GM19395 (cell line): ENCODE measurements at regions not wholly inside any gene's neighbourhood (a gene's known extent, or its start where the extent isn't known, plus 50 kb on each side); places are given as distances from the start of the nearest gene placed in this dataset.
A peak's percentile ranks its signal among the peaks of the same experiment; 100 is the strongest.
"Not testable (repeated sequence)": the region's sequence is repeated elsewhere in the genome, so short reads cannot be mapped to it uniquely, and the experiment has no call there.

Experiments
- ATAC-seq: cut with Tn5 transposase; IDR thresholded peaks from one replicate; pipeline ENCODE4 v1.9.1; 2021; ENCODE audit warnings: mild to moderate bottlenecking, moderate library complexity; ENCODE audit not compliant: unreplicated experiment

GRCh38 chr4:26204249-26204825 lies 116.5 kb upstream of the RBPJ start:
- ATAC-seq = no peak

DNA sequence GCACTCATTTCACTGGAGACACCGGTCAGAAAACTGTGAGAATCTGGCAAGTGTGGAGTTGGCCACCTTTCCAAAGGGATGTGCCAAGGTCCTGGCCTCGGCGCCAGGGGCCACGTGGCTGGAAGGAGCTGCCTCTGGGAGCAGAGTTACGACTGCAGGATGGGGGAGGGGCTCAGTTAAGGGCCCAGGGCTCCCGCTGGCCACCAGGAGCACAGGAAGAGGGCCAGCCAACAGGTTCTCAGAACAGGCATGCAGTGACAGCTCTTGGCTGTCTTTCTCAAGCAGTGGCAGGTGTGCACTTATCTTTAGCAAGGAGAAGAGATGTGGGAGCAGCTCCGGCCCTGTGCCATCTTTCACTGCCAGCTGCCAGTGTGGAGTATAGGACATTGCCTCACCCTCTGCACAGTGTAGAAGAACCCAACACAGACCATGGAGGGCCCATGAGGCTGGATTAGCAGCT lies 115.9 kb upstream of the RBPJ start:
- no peak for ATAC-seq

DNA sequence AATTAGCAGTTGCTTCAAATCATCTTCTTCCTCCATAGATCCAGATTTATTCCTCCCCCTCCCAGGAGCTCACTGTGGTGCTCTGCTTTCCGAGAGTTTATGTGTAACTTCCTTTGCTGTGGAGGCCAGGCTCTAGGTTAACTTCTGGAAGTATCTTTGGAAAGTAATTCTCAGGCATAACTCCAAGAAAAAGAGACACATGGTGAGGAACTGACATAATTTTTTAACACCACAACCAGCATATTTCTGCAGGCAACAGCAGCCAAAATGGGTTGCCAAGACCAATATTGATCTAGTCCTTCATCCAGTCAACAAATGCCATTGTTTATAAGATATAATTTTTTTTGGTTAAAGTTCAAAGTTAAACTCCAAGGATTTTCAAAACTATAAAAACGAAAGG lies 114.5 kb upstream of the RBPJ start:
- no peak for ATAC-seq

DNA sequence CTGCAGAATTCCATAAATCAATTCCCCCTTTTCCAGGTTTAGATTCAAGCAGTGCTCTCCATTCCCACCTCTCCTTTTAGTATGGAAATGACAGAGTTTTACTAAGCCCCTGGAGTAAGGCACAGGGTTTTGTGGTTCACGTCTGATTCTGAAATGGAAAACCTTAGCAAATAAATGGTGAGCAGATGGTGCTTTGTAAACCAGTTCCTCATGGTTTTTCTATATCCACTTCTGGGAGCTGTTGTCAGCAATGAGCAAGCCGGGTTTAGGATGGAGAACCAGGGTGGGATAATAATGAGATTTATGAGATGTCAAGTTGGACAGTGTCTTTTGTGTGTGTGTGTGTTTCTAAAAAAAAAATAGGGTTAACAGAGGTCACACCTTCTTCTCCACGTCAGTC lies 113.8 kb upstream of the RBPJ start:
- ATAC-seq = no peak

DNA sequence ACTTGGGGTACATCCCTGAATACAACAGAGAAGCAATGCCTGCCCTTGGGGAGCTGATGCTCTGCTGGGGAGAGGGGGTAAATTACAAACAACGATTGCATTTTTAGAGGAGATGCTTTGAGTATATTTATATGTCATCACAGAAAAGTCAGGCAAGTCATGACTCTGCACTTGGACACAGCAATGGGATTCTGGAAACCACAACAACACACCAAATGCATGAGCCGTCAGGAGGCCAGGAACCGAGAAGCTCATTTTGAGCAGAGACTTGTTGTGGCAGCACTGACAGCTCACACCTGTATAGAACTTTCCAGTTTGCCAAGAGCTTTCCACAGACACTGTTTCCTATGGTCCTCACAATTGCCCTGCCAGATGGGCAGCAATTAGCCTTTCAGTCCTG lies 113.2 kb upstream of the RBPJ start:
- ATAC-seq = no peak

- ATAC-seq = no peak
Measured at GRCh38 chr4:26208237-26208994, 112.4 kb upstream of the RBPJ start.

- not testable (repeated sequence) for ATAC-seq
Measured at GRCh38 chr4:26209378-26209777, 111.4 kb upstream of the RBPJ start.

DNA sequence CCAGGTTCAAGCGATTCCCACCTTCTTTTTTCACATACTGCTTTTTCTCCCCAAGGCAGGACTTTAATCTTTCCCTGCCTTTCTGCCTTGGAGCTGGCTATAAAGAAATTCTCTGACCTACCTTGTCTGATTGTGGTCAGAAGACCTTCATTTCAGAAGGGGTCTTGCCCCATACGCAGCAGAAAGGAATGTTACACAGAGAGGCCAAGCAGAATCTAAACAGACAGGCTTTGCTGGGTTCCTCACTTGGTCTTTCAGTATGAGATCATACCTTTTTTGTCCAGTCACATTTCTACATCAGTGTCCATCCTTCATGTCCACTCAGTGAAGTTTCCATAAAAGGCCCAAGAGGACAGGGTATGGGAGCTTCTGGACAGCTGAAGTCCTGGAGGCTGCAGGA lies 108.3 kb upstream of the RBPJ start:
- no peak for ATAC-seq

DNA sequence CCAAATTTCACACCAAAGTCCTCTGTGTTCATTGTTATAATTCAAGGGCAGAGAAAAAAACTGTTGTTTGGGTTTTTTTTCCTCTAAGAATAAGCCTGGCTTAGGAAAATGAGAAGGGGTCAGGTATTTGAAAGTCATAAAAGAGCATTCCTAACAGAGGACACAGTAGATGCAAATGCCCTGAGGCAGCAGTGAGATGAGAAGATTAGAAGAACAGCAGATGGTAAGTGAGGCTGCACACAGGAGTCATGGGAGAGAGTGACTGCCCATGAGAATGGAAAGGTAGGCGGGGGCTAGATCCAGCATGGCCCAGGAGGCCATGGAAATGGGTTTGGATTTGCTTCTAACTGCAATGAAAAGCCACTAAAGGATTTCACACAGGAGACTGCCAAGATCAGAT lies 107.5 kb upstream of the RBPJ start:
- ATAC-seq = no peak

DNA sequence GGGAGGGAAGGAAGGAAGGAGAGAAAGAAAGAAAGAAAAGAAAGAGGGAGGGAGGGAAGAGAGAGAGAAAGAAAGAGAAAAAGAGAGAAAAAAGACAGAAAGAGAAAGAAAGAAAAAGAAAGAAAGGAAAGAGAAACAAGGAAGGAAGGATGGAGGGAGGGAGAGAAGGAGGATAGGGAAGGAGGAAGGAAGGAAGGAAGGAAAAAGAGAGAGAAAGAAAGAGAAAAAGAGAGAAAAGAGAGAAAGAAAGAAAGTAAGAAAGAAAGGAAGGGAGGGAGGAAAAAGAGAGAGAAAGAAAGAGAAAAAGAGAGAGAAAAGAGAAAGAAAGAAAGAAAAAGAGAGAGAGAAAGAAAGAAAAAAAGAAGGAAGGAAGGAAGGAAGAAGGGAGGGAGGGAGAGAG lies 105.8 kb upstream of the RBPJ start:
- ATAC-seq = no peak

- no peak for ATAC-seq
Measured at GRCh38 chr4:26215725-26216124, 105.1 kb upstream of the RBPJ start.

DNA sequence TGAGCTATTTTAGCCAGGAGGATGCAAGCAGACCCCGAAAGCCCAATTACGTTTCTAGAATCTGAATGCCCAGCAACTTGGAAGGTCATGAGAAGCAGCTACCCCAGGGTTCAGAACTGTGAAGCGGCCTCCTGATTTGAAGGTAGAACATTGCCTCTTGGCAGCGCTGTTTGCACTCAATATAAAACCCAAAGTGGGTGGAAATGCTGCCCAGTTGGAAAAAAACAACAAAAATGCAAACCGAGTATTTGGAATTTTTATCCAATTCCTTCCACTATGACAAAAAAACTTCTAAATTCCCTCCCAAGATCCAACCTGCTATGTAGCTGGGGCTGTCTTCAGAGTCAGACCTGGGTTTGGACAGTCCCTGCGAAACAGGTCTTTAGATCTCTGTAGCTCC lies 103.3 kb upstream of the RBPJ start:
- ATAC-seq = no peak

DNA sequence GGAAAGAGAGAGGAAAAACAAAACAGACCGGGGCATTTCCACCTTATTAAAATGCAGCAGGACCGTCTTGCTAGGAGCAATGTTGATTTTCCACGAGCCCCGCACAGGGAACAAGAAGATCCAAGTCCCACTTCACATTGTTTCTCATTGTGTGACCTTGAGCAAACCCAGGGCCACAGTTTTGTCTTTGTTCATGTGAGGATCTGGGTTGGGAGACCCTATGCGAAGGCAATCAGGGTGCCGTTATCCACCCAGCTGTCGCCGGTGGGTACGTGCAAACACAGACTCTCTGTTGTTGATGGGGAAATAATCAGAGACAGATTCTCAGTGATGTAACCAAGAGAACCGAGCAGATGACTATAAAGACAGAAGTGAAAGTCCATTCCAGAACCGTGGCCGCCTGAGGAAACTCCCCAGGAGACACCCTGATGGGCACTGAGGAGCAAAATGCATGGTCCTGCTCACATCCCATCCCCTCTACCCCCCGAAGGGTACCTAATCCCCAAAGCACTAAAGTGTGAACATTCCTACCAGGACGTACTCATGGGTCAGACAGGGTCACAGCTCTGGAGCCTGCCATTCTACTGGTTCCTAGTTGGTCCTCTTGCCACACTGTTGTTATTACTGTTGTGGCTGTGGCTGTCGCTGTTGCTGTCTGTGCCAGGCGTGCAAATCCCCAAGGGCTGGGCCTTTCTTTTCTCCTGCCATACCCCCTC lies 102.7 kb upstream of the RBPJ start:
- ATAC-seq = peak; percentile 75

- peak; percentile 20 for ATAC-seq
Measured at GRCh38 chr4:26218677-26219605, 101.9 kb upstream of the RBPJ start.

DNA sequence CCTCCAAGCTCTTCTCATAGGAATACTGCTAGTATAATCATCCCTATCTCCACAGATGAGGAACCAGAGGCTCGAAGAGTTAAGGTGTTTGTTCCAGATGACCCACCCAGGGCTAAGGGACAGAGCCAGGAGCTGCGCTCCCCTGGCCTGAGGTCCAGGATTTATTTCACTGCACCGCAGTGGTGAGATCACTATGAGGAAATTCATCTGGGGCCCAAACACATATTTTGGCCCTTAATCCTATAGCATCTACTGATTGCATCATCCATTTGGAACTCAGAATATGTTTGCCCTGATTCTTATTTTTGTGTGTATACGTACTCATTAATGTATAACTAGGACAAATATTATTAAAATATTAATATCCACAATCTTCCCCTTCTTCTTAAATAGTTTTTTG lies 100.1 kb upstream of the RBPJ start:
- ATAC-seq = no peak

DNA sequence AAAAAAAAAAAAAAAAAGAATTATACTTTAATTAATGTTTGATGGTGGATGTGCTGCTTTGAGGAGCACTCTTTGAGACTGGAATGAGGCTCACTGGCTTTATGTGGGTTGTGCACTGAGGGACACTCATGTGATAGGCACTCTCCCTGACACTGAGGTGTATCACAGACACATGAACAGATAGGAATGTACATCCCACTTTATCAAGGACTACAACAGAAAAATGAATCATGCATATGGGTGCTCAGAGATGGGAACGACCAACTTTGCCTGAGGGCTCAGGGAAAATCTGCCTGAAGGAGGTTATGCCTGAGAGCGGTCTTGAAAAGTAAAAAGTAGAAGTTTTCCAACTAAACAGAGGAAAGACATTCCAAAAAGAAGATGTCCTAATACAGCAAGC lies 97.7 kb upstream of the RBPJ start:
- ATAC-seq = no peak

GRCh38 chr4:26226629-26227376 lies 94.0 kb upstream of the RBPJ start:
- ATAC-seq = no peak

- no peak for ATAC-seq
Measured at GRCh38 chr4:26227601-26228229, 93.1 kb upstream of the RBPJ start.

- no peak for ATAC-seq
Measured at GRCh38 chr4:26228883-26229282, 91.9 kb upstream of the RBPJ start.

DNA sequence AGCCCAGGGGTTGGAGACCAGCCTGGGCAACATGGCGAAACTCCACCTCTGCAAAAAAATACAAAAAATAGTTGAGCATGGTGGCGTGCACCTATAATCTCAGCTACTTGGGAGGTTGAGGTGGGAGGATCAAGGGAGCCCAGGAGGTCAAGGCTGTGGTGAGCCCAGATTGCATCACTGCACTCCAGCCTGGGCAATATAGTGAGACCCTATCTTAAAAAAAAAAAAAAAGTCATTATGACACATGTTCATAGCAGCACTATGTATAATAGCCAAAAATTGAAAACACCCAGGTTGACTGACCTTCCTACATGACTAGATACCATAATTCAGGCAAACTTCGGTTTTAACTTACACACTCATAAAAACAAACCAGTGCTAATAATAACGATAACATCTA lies 90.8 kb upstream of the RBPJ start:
- ATAC-seq = no peak
